HG03159 (cell line): ENCODE measurements at regions not wholly inside any gene's neighbourhood (a gene's known extent, or its start where the extent isn't known, plus 50 kb on each side); places are given as distances from the start of the nearest gene placed in this dataset.
"Not testable (repeated sequence)": the region's sequence is repeated elsewhere in the genome, so short reads cannot be mapped to it uniquely, and the experiment has no call there.

ENCODE experiments used
- ATAC-seq: cut with Tn5 transposase; IDR thresholded peaks from one replicate; pipeline ENCODE4 v1.9.1; 2021; ENCODE audit warnings: mild to moderate bottlenecking, moderate library complexity; ENCODE audit not compliant: unreplicated experiment

DNA sequence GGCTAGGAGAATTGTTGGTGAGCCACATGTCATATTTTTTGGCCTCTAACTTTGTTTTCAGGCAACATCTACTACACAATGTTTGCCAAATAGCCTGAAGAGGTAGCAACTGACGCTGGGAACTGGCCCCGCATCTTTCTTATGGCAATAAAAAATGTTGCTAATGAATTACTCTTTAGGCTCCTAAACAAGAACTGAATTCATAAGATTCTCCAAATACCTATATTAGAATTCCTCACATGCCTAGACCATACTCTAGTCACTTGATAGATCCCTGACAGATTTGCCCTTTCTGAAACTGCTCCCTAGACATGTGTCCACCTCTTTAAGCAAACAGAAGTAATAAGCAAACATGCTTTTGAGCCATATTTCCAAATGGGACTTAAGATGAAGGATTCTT, 209.0 kb upstream of the ATXN7L3B start:
- ATAC-seq, result no peak

- ATAC-seq, result no peak
These were observed 202.9 kb upstream of the ATXN7L3B start for GRCh38 chr12:74334780-74335179.

- ATAC-seq, result no peak
These were observed 199.7 kb upstream of the ATXN7L3B start for GRCh38 chr12:74337951-74338350.

GRCh38 chr12:74339211-74339610, 198.4 kb upstream of the ATXN7L3B start:
- ATAC-seq, result no peak

- no peak for ATAC-seq
These were observed 187.7 kb upstream of the ATXN7L3B start for GRCh38 chr12:74349925-74350324.

DNA sequence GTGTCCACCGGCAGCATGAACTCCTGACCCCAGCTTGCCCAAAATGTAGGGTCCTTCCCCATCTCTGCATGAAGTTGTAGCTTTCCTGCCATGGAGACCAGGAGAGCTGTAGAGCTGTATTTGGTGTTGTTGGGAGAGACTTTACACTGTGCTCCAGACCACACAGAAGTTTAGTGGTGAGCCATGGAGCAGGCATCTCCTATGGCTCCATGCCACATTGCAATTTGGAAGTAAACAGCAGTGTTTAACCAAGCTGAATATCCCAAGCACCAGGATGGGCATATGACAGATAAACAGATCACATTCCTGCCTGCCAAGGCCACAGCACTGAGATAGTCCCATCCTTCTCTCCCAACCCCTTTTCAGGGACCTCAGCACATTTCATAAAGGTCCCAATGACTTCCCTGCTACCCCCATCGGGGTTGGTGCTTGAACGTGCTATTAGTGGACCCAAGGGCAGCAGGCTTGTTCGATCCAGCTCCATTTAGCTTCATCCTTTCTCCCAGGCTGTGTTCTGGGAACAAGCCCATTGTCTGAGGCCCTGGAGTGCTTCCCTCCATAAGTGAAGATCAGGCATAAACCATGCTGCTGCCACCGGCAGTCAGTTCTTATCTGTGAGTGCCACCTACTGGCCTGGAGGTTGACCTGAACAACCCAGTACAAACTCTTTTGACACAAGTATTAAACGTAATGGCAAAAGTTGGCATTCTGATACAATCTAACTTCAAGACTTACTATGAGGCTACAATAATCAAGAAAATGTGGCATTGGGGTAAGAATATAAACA, 172.3 kb upstream of the ATXN7L3B start:
- ATAC-seq, result peak; percentile 86

- ATAC-seq, result no peak
These were observed 166.9 kb upstream of the ATXN7L3B start for GRCh38 chr12:74370608-74371216.

GRCh38 chr12:74379114-74379513, 158.5 kb upstream of the ATXN7L3B start:
- ATAC-seq, result no peak

- ATAC-seq, result no peak
These were observed 155.7 kb upstream of the ATXN7L3B start for GRCh38 chr12:74381958-74382357.

GRCh38 chr12:74382983-74383382, 154.7 kb upstream of the ATXN7L3B start:
- no peak for ATAC-seq

GRCh38 chr12:74391283-74391682, 146.4 kb upstream of the ATXN7L3B start:
- no peak for ATAC-seq

- ATAC-seq, result no peak
These were observed 144.4 kb upstream of the ATXN7L3B start for GRCh38 chr12:74393272-74393671.

DNA sequence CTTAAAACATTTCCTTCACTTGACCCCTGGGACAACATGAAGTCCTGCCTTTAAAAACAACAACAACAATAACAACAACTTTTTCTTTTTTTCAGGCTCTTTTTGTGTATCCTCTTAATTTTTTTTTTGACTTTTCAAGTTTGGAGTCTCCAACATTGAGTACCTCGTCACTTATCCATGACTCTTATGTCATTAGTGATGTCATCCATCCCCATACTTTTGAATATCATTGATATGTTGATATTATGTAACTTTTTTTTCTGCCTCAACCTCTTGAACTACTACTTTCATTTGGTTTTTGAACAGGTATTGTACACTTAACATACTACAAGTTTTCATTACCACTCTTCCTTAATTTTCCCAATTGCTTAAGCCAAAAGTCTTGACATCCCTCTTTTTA, 143.0 kb upstream of the ATXN7L3B start:
- ATAC-seq, result no peak

DNA sequence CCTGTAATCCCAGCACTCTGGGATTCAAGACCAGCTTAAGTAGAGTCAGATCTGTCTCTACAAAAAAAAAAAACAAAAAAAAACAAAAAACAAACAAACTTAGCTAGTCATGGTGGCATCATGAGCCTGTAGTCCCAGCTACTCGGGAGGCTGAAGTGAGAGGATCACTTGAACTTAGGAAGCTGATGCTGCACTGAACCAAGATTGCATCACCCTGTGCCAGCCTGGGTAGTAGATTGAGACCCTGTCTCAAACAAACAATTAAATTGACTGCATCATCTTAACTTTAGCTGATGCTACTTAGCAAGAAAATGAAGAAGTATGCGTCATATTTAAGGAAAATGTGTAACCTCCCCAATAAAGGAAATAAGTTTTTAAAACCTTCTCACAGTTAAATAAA, 136.6 kb upstream of the ATXN7L3B start:
- ATAC-seq, result no peak

GRCh38 chr12:74401966-74402365, 135.7 kb upstream of the ATXN7L3B start:
- ATAC-seq, result no peak

GRCh38 chr12:74403221-74403470, 134.5 kb upstream of the ATXN7L3B start:
- ATAC-seq, result not testable (repeated sequence)

GRCh38 chr12:74408601-74409166, 129.0 kb upstream of the ATXN7L3B start:
- no peak for ATAC-seq

- ATAC-seq, result no peak
These were observed 124.9 kb upstream of the ATXN7L3B start for GRCh38 chr12:74412606-74413230.

DNA sequence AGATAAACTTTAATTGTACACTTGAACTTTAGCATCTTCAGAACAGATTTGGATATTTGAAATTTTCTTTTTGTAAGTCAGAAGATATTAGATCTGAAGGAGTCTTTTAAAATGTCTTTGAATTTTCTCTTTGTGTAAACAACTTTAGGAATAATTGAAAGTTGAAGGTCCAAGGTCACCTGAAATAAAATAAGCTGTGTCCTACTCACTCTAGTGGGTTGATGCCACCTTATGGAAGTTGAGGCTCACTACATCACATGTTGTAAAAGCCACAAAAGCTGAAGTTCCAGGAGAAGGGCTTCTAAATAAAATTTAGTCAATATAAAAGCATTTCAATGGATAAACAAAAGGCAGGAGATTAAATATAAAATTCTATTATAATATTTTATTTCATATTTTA, 122.0 kb upstream of the ATXN7L3B start:
- ATAC-seq, result peak; percentile 81

GRCh38 chr12:74418573-74418972, 119.1 kb upstream of the ATXN7L3B start:
- ATAC-seq, result no peak

GRCh38 chr12:74424778-74425177, 112.9 kb upstream of the ATXN7L3B start:
- ATAC-seq, result no peak

GRCh38 chr12:74426091-74426490, 111.5 kb upstream of the ATXN7L3B start:
- no peak for ATAC-seq
